ENCODE measurements at regions not wholly inside any gene's neighbourhood (a gene's known extent, or its start where the extent isn't known, plus 50 kb on each side); places are given as distances from the start of the nearest gene placed in this dataset.

GRCh38 chr6:15969236-15969778 lies 159.6 kb upstream of the MYLIP start:
- TF ChIP-seq CTCF (IDR thresholded peaks at IDR 0.05; ENCODE audit: insufficient read depth, low read length) (no peak), GABPA (IDR thresholded peaks at IDR 0.05; ENCODE audit: low read depth) (no peak), REST (IDR thresholded peaks at IDR 0.05; ENCODE audit: insufficient replicate concordance, low read depth) (no peak)

Measured in HL-60 (cell line).